ENCODE measurements at regions not wholly inside any gene's neighbourhood (a gene's known extent, or its start where the extent isn't known, plus 50 kb on each side); places are given as distances from the start of the nearest gene placed in this dataset.

DNA sequence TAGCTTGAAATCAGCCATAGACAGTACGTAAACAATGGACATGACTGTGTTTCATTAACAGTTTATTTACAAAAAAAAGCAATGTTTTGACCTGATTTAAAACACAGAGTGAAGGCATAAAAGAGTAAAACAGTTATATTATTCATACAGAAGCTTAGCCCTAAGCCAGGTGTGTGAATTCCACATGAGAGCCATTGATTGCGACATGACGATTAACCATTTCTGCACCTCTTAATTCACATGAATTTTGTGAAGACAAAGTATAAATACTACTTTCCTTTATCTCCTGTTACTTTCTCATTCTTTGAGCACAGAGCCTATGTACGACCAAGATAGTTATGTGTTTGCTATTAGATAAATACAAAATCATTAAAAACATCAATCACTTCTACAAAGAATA lies 55.0 kb upstream of the MAGEB18 start:
- TF ChIP-seq RCOR1 (IDR thresholded peaks at IDR 0.05; ENCODE audit: insufficient replicate concordance, low read length) (no peak), BHLHE40 (IDR thresholded peaks at IDR 0.05; ENCODE audit: low read depth, low read length) (no peak), MAZ (IDR thresholded peaks at IDR 0.05; ENCODE audit: borderline replicate concordance, low read depth, low read length) (no peak), POLR2A (IDR thresholded peaks at IDR 0.05; ENCODE audit: low read depth, low read length) (no peak), RAD21 (IDR thresholded peaks at IDR 0.05; ENCODE audit: low read length) (no peak)
- TF ChIP-seq, protein P1, sequence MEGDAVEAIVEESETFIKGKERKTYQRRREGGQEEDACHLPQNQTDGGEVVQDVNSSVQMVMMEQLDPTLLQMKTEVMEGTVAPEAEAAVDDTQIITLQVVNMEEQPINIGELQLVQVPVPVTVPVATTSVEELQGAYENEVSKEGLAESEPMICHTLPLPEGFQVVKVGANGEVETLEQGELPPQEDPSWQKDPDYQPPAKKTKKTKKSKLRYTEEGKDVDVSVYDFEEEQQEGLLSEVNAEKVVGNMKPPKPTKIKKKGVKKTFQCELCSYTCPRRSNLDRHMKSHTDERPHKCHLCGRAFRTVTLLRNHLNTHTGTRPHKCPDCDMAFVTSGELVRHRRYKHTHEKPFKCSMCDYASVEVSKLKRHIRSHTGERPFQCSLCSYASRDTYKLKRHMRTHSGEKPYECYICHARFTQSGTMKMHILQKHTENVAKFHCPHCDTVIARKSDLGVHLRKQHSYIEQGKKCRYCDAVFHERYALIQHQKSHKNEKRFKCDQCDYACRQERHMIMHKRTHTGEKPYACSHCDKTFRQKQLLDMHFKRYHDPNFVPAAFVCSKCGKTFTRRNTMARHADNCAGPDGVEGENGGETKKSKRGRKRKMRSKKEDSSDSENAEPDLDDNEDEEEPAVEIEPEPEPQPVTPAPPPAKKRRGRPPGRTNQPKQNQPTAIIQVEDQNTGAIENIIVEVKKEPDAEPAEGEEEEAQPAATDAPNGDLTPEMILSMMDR (conservative IDR thresholded peaks at IDR 0.05; ENCODE audit: low read depth, low read length), result no peak
- TF ChIP-seq, protein P2, sequence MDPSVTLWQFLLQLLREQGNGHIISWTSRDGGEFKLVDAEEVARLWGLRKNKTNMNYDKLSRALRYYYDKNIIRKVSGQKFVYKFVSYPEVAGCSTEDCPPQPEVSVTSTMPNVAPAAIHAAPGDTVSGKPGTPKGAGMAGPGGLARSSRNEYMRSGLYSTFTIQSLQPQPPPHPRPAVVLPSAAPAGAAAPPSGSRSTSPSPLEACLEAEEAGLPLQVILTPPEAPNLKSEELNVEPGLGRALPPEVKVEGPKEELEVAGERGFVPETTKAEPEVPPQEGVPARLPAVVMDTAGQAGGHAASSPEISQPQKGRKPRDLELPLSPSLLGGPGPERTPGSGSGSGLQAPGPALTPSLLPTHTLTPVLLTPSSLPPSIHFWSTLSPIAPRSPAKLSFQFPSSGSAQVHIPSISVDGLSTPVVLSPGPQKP (IDR thresholded peaks at IDR 0.05; ENCODE audit: borderline replicate concordance, low read depth, low read length), result no peak

Measured in IMR-90 (cell line).